ENCODE measurements at regions not wholly inside any gene's neighbourhood (a gene's known extent, or its start where the extent isn't known, plus 50 kb on each side); places are given as distances from the start of the nearest gene placed in this dataset.

DNA sequence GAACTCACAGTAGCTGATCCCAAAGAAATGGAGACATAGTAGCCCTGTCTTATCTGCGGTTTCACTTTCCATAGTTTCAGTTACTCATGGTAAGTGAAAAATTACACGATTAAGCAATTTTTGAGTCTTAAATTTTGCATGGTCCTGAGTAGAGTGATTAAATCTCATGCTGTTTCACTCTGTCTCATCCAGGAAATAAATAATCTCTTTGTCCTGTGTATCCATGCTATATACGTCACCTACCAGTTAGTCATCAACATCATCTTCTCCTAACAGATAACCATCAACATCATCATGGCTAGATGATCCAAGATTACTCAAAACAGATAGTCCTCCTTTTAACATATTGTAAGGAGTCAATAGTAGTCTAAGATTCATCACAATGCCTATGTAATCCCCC lies 1589.3 kb downstream of the BRINP3 start:
- Histone ChIP-seq H3K27me3 (replicated peaks; ENCODE audit: control insufficient read depth, insufficient read depth, low read length) (no peaks in the 10 kb centered on the region), H3K4me3 (replicated peaks; ENCODE audit: low read depth, low read length) (no peak overlapping the region), H3K36me3 (ENCODE audit: control insufficient read depth, insufficient read depth, low read length) (no peaks in the 10 kb centered on the region)
- TF ChIP-seq, protein P1, sequence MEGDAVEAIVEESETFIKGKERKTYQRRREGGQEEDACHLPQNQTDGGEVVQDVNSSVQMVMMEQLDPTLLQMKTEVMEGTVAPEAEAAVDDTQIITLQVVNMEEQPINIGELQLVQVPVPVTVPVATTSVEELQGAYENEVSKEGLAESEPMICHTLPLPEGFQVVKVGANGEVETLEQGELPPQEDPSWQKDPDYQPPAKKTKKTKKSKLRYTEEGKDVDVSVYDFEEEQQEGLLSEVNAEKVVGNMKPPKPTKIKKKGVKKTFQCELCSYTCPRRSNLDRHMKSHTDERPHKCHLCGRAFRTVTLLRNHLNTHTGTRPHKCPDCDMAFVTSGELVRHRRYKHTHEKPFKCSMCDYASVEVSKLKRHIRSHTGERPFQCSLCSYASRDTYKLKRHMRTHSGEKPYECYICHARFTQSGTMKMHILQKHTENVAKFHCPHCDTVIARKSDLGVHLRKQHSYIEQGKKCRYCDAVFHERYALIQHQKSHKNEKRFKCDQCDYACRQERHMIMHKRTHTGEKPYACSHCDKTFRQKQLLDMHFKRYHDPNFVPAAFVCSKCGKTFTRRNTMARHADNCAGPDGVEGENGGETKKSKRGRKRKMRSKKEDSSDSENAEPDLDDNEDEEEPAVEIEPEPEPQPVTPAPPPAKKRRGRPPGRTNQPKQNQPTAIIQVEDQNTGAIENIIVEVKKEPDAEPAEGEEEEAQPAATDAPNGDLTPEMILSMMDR (IDR thresholded peaks at IDR 0.05; ENCODE audit: insufficient read depth, low read length, poor library complexity, severe bottlenecking) = no peak
- no peak for DNase-seq (ENCODE audit: extremely low read depth, insufficient read length)

DNA sequence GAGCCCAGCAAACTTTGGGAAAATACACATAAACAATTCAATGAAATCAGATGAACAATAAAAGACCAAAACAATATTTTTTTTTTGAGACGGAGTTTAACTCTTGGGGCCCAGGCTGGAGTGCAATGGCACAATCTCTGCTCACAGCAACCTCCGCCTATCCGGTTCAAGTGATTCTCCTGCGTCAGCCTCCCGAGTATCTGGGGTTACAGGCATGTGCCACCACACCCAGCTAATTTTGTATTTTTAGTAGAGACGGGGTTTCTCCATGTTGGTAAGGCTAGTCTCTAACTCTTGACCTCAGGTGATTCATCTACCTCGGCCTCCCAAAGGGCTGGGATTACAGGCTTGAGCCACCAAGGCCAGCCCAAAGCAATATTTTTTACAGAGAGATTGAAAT lies 1588.5 kb downstream of the BRINP3 start:
- H3K27me3 ChIP-seq (replicated peaks; ENCODE audit: control insufficient read depth, insufficient read depth, low read length) = no peaks in the 10 kb centered on the region
- TF ChIP-seq, protein P1 (IDR thresholded peaks at IDR 0.05; ENCODE audit: insufficient read depth, low read length, poor library complexity, severe bottlenecking) = no peak
- no peak for DNase-seq (ENCODE audit: extremely low read depth, insufficient read length)
- H3K4me3 ChIP-seq (replicated peaks; ENCODE audit: low read depth, low read length) = no peak overlapping the region
- H3K36me3 ChIP-seq (ENCODE audit: control insufficient read depth, insufficient read depth, low read length) = no peaks in the 10 kb centered on the region

DNA sequence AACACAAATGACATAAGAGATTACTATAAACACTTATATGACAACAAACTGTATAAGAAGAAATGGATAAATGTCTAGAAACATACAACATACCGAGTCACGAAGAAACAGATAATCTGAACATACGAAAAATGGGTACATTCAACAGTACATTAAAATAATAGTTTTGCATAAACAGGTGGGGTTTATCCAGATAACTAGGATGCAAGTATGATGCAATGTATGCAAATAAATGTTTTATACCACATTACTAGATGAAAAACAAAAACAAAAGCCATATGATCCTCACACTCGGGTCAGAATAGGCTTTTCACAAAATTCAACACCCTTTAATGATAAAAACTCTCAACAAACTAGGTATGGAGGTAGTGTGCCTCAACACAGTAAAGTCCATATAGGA lies 1585.7 kb downstream of the BRINP3 start:
- TF ChIP-seq, protein P1 (IDR thresholded peaks at IDR 0.05; ENCODE audit: insufficient read depth, low read length, poor library complexity, severe bottlenecking) = no peak
- H3K27me3 ChIP-seq (replicated peaks; ENCODE audit: control insufficient read depth, insufficient read depth, low read length) = no peaks in the 10 kb centered on the region
- H3K36me3 ChIP-seq (ENCODE audit: control insufficient read depth, insufficient read depth, low read length) = no peaks in the 10 kb centered on the region
- no peak for DNase-seq (ENCODE audit: extremely low read depth, insufficient read length)
- no peak overlapping the region for H3K4me3 ChIP-seq (replicated peaks; ENCODE audit: low read depth, low read length)

DNA sequence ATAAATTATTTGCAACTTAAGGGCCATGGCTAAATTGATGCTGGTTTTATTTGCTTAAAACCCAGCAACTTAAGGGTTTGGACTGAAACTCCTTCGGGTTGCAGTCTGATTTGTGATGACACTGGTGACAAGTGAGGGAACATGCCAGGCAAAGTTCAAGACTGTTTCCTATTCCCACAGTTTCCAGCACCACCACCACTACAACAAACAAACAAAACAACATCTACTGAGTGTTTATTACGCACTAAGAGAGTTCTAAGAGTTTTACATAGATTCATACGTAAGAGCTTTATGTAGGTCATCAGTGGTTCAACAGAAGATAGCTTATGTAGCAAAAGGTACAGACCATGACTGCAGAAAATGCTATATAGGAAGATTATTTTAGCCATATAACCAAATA lies 1582.1 kb downstream of the BRINP3 start:
- H3K27me3 ChIP-seq (replicated peaks; ENCODE audit: control insufficient read depth, insufficient read depth, low read length) = no peaks in the 10 kb centered on the region
- TF ChIP-seq, protein P1 (IDR thresholded peaks at IDR 0.05; ENCODE audit: insufficient read depth, low read length, poor library complexity, severe bottlenecking) = no peak
- H3K4me3 ChIP-seq (replicated peaks; ENCODE audit: low read depth, low read length) = no peak overlapping the region
- DNase-seq (ENCODE audit: extremely low read depth, insufficient read length) = no peak
- H3K36me3 ChIP-seq (ENCODE audit: control insufficient read depth, insufficient read depth, low read length) = no peaks in the 10 kb centered on the region

DNA sequence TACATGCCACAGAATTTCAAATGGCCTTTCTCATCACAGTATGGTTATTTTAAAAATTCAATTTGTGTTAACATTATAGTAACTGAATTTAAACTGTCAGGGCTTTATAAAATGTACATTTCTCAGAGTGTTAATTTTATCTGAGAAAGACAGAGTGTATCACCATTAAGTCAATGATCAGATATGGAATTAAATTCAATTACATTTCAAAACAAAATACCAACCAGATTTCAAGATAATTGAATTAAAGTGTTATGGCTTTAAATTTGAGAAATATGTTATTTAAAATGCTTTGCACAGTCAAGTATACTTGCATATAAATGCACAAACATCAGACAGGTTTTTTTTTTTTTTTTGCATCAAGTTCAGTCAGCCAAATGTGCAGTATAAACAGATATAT lies 1574.4 kb downstream of the BRINP3 start:
- no peaks in the 10 kb centered on the region for H3K36me3 ChIP-seq (ENCODE audit: control insufficient read depth, insufficient read depth, low read length)
- TF ChIP-seq, protein P1 (IDR thresholded peaks at IDR 0.05; ENCODE audit: insufficient read depth, low read length, poor library complexity, severe bottlenecking) = no peak
- H3K4me3 ChIP-seq (replicated peaks; ENCODE audit: low read depth, low read length) = no peak overlapping the region
- no peak for DNase-seq (ENCODE audit: extremely low read depth, insufficient read length)
- H3K27me3 ChIP-seq (replicated peaks; ENCODE audit: control insufficient read depth, insufficient read depth, low read length) = no peaks in the 10 kb centered on the region

DNA sequence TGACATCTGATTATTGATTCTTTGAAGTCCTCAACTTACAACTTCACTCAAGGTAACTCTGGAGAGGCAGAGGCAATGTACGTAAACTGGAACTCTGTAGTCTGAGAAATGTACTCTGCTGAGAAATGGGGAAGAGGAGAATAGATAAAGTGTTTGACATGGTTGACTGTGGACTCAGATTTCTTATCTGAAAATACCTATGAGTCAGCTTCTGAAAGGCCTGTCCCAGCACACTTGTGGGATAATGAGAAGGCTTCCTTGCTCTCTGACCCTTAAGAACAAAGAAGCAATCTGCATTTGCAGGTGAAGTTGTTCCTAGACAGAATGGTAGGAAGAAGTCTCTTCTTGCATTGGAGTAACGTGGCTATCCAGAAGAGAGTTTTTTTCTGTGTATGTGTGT lies 1573.5 kb downstream of the BRINP3 start:
- TF ChIP-seq, protein P1 (IDR thresholded peaks at IDR 0.05; ENCODE audit: insufficient read depth, low read length, poor library complexity, severe bottlenecking) = no peak
- DNase-seq (ENCODE audit: extremely low read depth, insufficient read length) = no peak
- Histone ChIP-seq H3K36me3 (ENCODE audit: control insufficient read depth, insufficient read depth, low read length) (no peaks in the 10 kb centered on the region), H3K4me3 (replicated peaks; ENCODE audit: low read depth, low read length) (no peak overlapping the region), H3K27me3 (replicated peaks; ENCODE audit: control insufficient read depth, insufficient read depth, low read length) (no peaks in the 10 kb centered on the region)

Data from GM06990 (cell line).